HG03135 (cell line): ENCODE measurements at regions not wholly inside any gene's neighbourhood (a gene's known extent, or its start where the extent isn't known, plus 50 kb on each side); places are given as distances from the start of the nearest gene placed in this dataset.

ENCODE experiments used
- ATAC-seq: cut with Tn5 transposase; IDR thresholded peaks from one replicate; pipeline ENCODE4 v1.9.1; 2021; ENCODE audit warnings: mild to moderate bottlenecking, moderate library complexity; ENCODE audit not compliant: unreplicated experiment

DNA sequence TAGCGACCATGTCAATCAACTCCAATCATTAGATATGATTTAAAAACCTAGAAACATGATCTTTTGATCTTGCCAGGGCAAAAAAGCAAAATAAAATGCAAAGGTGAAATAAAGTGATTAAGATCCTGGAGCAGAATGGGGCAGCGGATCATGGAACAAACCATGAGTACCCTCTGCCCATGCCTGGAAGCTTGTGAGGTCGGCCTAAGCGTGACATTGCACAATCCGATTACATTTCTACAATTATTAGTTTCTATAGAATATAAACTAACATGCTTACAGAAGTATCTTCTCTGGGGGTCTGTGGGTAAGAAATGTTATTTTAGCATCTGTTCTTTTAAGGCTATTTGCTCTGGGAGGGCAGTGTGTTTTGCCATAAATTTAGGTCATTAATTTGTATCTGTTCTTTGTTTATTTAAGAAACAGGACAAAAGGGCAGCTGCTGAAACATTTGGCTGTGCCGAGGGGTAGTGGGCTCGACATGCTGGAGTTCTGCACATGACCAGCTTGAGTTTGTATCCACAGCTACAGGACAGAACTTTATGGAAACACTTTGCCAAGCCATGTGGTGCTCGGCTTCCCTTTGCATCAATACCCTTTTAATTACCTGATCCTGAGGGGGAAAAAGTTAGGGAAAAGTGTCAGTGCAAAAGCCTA is 55.9 kb downstream of the ZBTB18 start:
- no peak for ATAC-seq

DNA sequence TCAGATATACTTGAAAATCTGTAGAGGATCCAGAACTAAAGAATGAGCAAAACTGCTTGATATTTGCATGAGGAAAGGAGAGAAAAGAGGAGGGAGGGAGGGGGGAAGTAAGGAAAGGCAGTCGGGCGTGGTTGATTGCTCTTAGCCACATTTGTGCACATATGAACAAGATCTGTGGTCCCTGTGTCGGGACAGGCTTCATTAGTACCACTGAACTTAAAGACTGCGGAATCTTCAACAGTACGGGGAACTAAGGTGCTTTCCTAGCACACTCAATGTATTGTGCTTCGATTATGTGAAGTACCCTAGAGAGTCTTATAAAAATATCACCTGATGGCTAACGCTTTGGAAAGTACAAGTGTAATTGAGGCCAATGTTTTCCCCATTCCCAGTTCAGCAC is 59.9 kb downstream of the ZBTB18 start:
- ATAC-seq = no peak

DNA sequence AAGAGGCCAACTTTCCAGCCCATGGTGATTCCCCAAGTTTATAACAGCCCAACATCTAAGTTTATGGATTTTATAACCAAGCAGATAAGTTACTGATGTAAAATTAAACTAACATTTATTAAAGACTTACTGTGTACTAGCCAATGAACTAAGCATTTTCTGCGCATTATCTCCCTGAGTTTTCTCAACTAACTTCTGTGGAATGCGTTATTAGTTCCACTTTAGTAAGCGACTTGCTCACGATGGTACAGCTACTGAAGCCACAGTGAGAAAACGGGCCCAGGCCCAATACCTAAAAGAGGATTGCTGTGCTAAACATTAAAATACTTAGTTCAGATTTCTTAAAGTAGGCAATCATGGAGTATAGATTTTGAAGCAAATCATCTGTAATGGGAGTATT is 61.0 kb downstream of the ZBTB18 start:
- no peak for ATAC-seq

DNA sequence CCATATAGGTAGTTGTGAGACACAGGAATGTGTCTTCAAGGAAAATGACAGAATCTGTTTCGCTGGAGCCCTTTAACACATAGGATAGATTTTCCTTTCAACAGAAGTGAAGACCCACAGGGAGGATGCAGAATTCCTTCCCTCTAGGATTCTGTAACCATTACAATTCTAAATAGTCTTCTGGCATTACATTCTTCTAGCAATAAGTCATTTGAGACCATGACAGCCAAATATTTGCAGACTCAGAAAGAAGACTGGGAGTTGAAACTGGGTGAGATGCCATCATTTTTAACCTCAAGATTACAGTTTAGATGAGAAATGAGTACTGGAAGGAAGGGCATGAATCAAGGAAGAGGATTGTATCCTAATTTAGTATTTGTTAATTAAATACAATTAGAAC is 61.6 kb downstream of the ZBTB18 start:
- no peak for ATAC-seq

GRCh38 chr1:244113532-244114320 is 62.6 kb downstream of the ZBTB18 start:
- no peak for ATAC-seq

DNA sequence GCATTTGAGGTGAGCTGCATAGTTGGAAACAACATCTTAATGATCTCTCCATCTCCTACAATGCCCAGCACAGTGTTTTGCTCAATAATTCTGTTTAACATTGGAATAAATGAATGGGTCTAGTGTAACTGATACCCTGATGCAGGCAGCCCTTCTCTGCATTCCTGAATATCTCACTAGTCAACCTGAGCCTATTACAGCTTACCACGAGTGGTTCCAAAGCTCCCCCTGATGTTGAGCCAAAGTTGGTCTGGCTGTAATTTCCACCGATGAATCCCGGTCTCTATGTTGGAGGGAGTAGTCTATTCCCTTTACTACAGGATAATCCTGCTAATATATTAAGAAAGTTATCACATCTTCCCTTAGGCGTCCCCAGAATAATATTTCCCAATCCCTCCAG is 63.8 kb downstream of the ZBTB18 start:
- ATAC-seq = no peak

DNA sequence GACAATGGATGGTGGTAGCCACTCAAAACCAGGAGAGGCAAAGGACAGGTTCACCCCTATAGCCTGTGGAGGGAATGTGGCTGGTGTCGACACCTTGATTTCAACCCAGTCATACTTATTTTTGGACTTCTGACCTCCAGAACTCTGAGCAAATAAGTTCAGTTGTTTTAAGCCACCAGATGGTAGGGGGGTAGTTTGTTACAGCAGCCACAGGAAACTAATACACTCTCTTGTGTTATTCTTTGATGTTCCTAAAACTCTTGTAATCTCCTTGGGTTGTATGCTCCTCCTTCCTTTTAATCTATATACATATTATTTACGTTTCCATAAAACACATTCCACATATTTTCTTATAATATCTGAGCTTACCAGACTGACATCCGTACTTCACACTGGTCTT is 65.9 kb downstream of the ZBTB18 start:
- no peak for ATAC-seq

- ATAC-seq = no peak
These were observed 67.2 kb downstream of the ZBTB18 start for GRCh38 chr1:244118109-244118761.

GRCh38 chr1:244128591-244129383 is 77.7 kb downstream of the ZBTB18 start:
- ATAC-seq = no peak

GRCh38 chr1:244137276-244137675 is 86.2 kb downstream of the ZBTB18 start:
- no peak for ATAC-seq

GRCh38 chr1:244137725-244138124 is 86.6 kb downstream of the ZBTB18 start:
- no peak for ATAC-seq

- ATAC-seq = no peak
These were observed 87.3 kb downstream of the ZBTB18 start for GRCh38 chr1:244138399-244138798.

DNA sequence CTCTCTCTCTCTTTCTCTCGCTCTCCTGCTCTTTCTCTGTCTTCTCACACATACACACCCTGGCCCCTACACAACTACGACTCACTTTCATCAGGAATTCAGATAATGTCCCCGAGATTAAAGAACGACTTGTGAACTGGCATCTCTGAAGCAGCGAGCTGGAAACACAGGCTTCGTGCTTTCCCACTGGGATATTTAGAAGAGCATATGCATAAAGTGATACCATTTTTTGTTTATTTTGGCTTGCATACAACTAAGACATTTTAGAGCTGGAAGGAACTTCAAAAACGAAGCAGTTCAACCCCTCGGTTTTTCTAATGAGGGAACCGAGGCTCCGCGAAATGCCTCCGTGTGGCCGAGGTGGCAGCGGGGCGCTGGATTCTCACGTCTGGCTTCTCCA is 88.6 kb downstream of the ZBTB18 start:
- no peak for ATAC-seq

DNA sequence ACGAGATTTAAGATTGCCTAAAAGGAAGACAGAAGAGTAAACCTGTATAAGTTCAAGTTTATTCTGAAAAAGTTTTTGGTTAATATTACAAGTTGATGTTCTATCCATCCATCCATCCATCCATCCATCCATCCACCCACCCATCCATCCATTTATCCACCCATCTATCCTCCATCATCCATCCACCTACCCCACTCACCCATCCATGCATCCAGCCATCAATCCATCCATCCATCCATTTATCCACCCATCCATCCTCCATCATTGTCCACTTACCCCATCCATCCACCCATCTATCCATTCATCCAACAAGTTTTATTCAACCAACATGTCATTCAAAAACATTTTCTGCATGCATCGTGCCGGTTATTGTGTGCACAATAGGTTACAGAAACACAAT is 89.3 kb downstream of the ZBTB18 start:
- no peak for ATAC-seq

DNA sequence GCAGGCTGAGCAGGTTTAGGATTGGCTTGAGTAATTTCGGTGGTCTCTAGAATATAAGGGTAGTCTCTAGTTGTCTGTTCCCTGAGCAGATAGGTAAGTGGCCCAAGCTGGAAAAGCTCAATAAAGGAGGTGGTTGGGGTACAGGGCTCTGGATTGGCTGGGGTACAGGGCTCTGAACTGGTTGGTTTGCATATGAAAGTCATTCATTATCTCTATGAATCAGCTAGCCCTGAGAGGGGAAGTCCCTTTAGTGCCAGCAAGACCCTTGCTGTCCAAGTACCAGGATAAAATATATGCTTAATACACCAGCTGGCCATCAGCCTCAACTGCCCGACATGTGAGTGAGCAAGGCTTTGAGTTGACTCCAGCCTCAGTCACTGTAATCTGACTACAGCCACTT is 93.0 kb downstream of the ZBTB18 start:
- ATAC-seq = no peak

DNA sequence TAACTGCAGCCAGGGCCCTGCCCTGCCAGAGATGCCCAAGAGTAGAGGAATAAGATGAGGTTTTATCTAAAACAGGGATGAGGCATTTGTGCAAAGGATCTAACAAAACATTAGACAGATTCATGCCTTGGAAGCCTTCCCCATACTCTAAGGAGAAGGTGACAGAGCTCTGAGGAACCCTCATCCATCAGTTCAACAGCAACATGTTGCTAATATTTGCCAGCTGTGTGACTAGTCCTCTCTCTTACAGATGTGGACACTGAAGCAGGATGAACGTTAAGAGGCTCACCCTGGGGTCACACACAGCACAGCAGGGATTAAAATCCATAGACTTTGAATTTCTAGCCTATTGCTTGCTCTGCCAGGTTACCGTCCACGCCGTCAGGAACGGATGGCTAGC is 99.0 kb downstream of the ZBTB18 start:
- no peak for ATAC-seq

DNA sequence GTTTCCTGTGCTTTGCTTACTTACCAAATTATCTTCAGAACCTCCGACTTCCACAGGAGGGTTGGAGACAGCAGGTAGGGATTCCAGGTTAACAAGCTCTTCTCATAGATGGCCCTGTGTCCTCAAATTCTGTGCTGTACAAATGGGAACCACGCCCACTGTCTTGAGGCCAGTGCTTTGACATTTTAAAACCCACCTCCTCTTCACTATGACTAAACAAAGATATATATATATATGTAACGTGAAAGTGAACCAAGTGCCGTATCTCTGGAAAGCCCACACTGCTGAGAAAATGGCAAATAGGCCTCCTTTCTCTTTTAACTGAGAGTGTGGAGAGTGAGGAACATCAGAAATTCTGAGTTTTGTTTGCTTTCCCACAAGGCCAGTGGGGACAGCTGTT is 99.6 kb downstream of the ZBTB18 start:
- no peak for ATAC-seq

- no peak for ATAC-seq
These were observed 100.5 kb downstream of the ZBTB18 start for GRCh38 chr1:244151537-244151936.

DNA sequence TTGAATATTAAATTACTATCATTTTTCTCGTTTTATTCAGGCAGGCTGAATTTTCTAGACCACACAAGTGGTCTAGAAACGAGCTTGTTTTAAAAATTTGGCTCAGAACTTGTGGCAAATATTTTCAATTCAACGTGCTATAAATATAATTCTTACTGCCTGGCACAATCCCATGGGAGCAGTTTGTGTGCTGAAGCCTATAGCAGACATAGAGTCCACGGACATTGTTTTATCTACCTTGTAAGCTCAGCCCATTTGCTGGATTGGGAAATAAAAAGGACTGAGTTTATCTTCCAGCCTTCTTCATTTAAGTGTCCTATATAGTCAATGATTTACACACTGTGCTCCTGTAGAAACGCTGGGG is 103.4 kb downstream of the ZBTB18 start:
- no peak for ATAC-seq

DNA sequence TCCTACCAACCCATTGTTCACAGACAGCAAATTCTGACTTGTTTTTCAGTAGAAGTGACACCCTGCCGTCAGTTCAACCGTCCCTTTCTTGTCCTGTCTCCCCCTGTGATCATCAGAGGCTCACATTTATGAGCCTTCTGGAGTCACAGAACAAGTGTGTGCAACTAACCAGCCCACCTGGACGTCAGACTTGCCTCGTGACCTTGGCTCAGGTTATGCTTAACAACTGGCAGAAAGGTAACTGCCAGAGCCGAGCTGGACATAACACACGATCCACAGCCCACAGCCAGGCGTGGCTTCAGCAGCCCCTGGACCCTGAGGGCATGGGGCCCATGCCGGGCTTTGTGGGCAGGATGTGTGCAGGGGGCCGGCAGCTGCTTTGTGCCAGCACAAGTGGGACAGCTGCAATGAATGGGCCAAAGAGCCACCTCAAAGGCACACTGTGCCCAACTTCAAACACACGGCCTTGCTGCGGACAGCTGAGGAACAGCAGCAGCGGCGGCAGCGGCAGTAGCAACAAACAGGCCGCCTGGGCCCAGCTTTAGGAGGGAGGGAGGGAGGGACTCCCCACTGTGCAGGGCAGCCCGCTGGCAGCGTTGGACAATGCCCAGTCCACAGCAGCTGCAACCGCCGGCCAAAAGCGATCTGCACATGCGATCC is 103.9 kb downstream of the ZBTB18 start:
- ATAC-seq = no peak

DNA sequence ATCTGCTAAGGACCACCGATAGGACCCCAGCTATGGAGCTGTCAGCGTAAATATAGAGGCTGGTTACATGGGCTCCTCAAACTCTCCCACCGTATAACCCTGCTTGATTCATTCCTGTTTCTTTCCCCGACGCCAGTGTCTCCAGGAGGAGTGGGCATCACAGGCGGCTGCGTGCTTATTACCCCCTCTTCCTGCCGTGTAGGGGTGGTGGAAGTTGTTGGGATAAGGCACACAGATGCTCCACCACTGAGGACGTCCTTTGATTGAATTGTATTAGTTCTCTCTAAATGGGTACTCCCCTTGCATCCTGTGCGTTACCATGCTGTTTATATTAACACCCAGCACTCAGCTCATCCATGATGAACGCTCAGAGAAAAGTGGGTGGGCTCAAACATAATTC is 104.6 kb downstream of the ZBTB18 start:
- ATAC-seq = no peak
